T-helper 2 cell treated with Interferon-gamma antibody and Interleukin-4, amounts not matched to agents 100 ng/mL and 5 ng/mL, for 36 hours (primary cell): ENCODE measurements at regions not wholly inside any gene's neighbourhood (a gene's known extent, or its start where the extent isn't known, plus 50 kb on each side); places are given as distances from the start of the nearest gene placed in this dataset.
"Not testable (repeated sequence)": the region's sequence is repeated elsewhere in the genome, so short reads cannot be mapped to it uniquely, and the experiment has no call there.

Experiments
- intact Hi-C: fragments of 100-400 bp; cut with micrococcal nuclease; formaldehyde crosslinking; loops from one replicate; pipeline ENCODE4 v1.15.1; 2023

- intact Hi-C loops = not testable (repeated sequence)
Measured at GRCh38 chr3:143175940-143176894, 56.6 kb downstream of the CHST2 start.

GRCh38 chr3:143177965-143178364 is 58.4 kb downstream of the CHST2 start:
- intact Hi-C loops = not testable (repeated sequence)

GRCh38 chr3:143178775-143179548 is 59.4 kb downstream of the CHST2 start:
- intact Hi-C loops = not testable (repeated sequence)

- intact Hi-C loops = no loop called here
Measured at GRCh38 chr3:143179603-143180002, 60.0 kb downstream of the CHST2 start.

GRCh38 chr3:143180860-143181259 is 61.3 kb downstream of the CHST2 start:
- intact Hi-C loops = not testable (repeated sequence)

DNA sequence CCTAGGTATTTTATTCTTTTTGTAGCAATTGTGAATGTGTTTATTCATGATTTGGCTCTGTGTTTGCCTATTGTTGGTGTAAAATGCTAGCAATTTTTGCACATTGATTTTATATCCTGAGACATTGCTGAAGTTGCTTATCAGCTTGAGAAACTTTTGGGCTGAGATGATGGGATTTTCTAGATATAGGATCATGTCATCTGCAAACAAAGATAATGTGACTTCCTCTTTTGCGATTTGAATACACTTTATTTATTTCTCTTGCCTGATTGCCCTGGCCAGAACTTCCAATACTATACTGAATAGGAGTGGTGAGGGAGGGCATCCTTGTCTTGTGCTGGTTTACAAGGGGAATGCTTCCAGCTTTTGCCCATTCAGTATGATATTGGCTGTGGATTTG is 62.4 kb downstream of the CHST2 start:
- intact Hi-C loops = not testable (repeated sequence)

- intact Hi-C loops = no loop called here
Measured at GRCh38 chr3:143182866-143183664, 63.5 kb downstream of the CHST2 start.

DNA sequence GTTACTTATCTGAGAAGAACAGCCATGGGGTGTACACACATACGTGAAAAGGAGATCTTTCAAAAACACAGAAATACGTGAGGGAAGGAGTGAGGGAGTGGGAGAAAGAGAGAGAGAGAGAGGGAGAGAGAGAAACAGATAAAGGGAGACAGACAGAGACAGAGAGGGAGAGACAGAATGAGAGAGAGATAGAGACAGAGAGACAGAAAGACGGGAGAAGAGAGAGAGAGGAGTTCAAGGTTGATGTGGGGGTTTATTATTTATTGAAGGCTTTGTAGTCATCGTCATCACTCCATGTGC is 64.0 kb downstream of the CHST2 start:
- intact Hi-C loops = no loop called here

- intact Hi-C loops = no loop called here
Measured at GRCh38 chr3:143184099-143184498, 64.5 kb downstream of the CHST2 start.

DNA sequence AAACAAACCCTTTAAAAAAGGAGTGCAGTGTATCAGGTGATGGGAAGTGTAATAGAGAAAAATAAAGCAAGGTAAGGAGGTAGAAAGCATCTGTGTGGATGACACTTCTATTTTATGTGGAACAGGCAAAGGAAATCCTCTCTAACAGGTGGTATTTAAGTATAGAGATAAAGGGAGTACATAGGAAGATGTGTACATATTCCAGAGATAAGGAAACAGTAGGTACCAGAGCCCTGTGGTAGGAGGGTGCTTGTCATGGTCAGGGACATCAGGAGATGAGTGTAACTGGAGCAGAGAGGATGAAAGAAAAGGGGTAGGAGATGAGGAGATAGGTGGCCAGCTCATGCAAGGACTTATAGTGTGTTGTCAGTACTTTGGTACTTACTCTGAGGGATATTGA is 65.8 kb downstream of the CHST2 start:
- intact Hi-C loops = no loop called here

DNA sequence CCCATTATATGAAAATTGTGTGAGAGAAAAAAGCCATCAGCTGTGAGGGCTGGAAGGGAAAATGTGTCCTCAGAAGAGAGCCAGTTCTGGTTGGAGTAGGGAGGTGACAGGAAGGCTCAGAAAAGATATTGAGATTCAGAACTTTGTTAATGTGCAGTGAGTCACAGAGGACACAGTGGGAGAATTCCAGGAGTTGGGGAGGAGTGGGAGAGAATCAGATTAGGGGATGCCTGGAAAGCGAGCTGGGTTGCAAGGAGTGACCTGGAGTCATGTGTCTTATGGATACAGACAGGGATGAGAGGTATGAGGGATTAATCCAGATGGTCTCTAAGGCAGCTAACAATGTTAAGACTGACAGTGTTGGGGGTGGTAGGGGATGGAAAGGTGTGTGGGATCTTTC is 67.5 kb downstream of the CHST2 start:
- intact Hi-C loops = no loop called here

DNA sequence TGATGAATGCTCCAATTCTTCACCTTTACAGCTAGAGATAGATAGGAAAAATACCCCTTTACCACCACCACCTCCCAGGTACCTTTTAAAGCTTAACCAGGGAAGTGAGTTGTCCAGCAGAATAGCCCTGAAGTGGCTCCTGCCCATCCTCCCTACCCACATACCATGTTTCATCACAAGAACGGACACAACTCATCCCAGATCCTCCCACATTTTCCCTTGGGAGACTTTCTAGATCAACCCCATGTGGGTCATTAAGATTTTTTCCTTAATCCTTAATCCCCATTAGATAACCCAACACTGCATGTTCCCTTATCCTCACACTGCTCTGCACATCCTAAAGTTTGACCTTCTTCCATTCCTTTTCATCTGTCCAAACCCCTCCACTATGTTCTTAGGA is 69.3 kb downstream of the CHST2 start:
- intact Hi-C loops = no loop called here

- intact Hi-C loops = no loop called here
Measured at GRCh38 chr3:143190101-143190500, 70.5 kb downstream of the CHST2 start.

DNA sequence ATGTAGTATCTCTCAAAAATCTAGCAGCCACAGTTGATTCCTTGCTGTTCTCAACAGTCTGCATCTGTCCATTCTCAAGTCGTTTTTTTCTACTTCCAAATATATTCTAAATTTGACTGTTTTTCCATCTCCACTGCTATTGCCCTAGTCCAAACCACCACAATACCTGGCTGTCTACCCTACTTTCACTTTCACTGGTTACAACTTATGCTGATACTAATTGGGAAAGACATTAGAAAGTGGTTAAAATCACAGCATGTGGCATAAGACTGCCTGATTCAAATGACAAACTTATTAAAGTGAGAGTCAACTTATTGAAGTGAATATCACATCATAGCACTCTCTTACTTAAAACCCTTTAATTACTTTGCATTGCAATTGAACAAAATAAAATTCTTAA is 72.6 kb downstream of the CHST2 start:
- intact Hi-C loops = loop anchor here (2.0 kb wide), 1 partner anchor 49 kb away; no protein-coding TSS in a partner anchor

DNA sequence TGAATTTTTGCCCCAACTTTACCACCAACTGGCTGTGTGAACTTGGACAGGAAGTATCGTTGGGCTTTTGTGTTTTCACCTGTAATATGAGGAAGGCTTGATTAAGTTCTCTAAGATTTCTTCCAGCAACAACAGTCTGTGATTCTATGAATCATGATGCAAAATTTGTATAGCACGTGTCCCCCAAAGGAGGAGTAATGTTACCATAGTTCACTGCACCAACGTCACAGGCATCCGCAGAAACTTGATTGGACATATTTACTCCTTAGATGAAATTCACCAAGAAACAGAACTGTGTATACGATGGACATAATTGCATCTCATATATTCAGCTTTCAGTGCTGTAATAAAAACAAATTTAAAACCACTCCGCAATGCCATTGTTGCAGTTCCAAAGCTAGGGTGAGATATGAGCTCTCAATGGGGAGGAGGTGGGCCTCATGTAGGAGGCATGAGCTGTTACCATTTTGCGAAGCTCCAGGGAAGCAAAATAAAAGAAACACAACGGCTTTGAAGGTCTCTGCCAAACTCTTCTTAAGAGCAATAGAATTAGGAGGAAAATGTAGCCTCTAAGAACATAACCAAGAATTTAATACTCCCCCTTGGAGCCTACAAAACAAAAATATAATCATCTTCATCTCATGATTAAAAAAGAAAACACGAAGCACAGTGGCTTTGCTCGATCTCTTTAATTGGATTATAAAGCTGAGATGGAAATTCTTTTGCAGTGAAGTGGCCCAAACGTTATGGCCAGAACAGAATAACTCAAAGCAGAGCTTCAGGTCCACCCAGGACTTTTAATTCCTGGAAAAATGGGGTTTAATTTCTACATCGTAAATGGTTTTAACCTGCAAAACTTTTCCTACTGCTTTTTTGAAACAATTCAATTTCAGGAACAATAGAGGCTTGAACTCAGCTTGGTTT is 80.7 kb downstream of the CHST2 start:
- intact Hi-C loops = no loop called here

GRCh38 chr3:143201045-143201444 is 81.5 kb downstream of the CHST2 start:
- intact Hi-C loops = no loop called here

- intact Hi-C loops = no loop called here
Measured at GRCh38 chr3:143201870-143202752, 82.5 kb downstream of the CHST2 start.

DNA sequence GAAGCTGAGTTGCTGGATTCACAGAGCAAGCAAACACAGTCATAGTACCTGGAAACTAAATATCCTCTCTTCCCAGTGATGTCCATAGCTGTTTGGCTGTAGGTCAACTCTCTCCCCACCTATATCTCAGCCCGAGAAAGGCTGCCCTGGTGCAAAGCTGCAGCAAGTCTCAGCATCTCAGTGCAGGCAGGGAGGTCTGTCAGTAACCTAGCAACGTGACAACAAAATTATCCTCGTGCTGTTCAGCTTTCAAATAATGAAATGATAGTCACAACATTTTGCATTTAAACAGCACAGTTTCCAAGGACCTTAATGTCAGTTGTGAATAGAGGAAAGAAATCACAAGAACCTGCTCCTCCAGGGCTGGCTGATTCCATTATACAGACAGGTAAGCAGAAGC is 83.6 kb downstream of the CHST2 start:
- intact Hi-C loops = no loop called here

DNA sequence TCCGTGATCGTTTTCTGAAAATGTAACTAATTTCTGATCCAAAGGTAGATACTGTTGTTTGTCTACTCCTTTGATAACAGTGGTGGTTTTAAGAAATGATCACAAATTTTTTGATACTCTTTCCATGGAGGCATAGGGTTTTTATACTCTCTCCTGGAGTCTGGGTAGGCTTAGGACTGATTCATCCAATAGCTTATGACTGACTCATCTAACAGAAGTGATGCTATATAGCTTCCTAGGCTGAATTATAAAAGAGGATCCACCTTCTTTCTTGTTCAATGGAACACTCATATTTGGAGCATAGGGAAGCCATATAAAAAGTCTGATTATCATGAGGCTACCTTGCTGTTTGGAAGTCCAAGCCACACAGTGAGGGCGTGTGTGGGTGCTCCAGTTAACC is 84.3 kb downstream of the CHST2 start:
- intact Hi-C loops = no loop called here

DNA sequence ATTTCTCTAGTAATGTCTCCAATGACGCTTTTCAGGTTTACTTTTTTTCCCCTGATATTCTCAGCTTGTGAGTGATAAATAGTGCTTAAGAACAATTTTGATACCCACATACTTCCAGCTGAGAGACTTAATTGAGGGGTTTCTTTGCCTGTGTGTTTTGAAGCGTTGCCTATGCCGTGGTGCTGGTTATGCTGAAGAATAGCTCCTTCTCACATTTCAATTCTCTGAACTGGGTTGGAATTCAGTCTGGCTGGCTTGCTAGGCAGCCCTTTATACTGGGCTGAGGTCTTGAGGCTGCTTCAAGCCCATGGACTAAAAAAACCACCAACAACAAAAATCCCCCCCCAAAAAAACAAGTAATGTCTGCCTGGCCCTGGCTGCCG is 87.4 kb downstream of the CHST2 start:
- intact Hi-C loops = loop anchor here (2.0 to 5.0 kb wide), 2 partner anchors 36 to 85 kb away; no protein-coding TSS in a partner anchor
